Liver (tissue), 3 donors: ENCODE measurements at regions not wholly inside any gene's neighbourhood (a gene's known extent, or its start where the extent isn't known, plus 50 kb on each side); places are given as distances from the start of the nearest gene placed in this dataset.

Experiments used
- ATF3 ChIP-seq: IDR thresholded peaks from 2 replicates; pipeline ENCODE4 v1.6.1; 2016; ENCODE audit warnings: antibody characterized with exemption
- CTCF ChIP-seq: fragments of 150-350 bp; IDR thresholded peaks from 2 replicates; pipeline ENCODE4 v1.5.1; 2017; ENCODE audit warnings: improper control_type of control experiment, low read depth, low read length; ENCODE audit not compliant: missing input control
- FOXA1 ChIP-seq: IDR thresholded peaks from 2 replicates; pipeline ENCODE4 v1.6.1; 2016; ENCODE audit warnings: antibody characterized with exemption
- GABPA ChIP-seq, 2 donors: IDR thresholded peaks in 1 of 2; conservative IDR thresholded peaks in 1 of 2; 2 replicates each; pipeline ENCODE4 v1.6.1; 2016; ENCODE audit warnings: antibody characterized with exemption in 2 of 2, mild to moderate bottlenecking in 1 of 2, moderate library complexity in 1 of 2
- JUND ChIP-seq, 2 donors: IDR thresholded peaks; 2 replicates each; pipeline ENCODE4 v1.6.1; 2016; ENCODE audit warnings: antibody characterized with exemption in 2 of 2
- MAX ChIP-seq: IDR thresholded peaks from 2 replicates; pipeline ENCODE4 v1.6.1; 2016; ENCODE audit warnings: antibody characterized with exemption
- NR2F2 ChIP-seq: IDR thresholded peaks from 2 replicates; pipeline ENCODE4 v1.6.1; 2016; ENCODE audit warnings: antibody characterized with exemption
- RAD21 ChIP-seq, 2 donors: IDR thresholded peaks; 2 replicates each; pipeline ENCODE4 v1.6.1; 2016; ENCODE audit warnings: antibody characterized with exemption in 2 of 2, mild to moderate bottlenecking in 2 of 2
- REST ChIP-seq: IDR thresholded peaks from 2 replicates; pipeline ENCODE4 v1.6.1; 2016; ENCODE audit warnings: antibody characterized with exemption, mild to moderate bottlenecking
- SP1 ChIP-seq: IDR thresholded peaks from 2 replicates; pipeline ENCODE4 v1.6.1; 2018; ENCODE audit warnings: antibody characterized with exemption, mild to moderate bottlenecking
- TAF1 ChIP-seq: conservative IDR thresholded peaks from 2 replicates; pipeline ENCODE4 v1.6.1; 2016; ENCODE audit warnings: antibody characterized with exemption, mild to moderate bottlenecking
- YY1 ChIP-seq: IDR thresholded peaks from 2 replicates; pipeline ENCODE4 v1.6.1; 2016; ENCODE audit warnings: antibody characterized with exemption, mild to moderate bottlenecking
- ZBTB33 ChIP-seq: IDR thresholded peaks from 2 replicates; pipeline ENCODE4 v1.6.1; 2016; ENCODE audit warnings: antibody characterized with exemption
- donor health status: healthy.
- donor health status: healthy.

GRCh38 chr6:66082914-66083313, 375.9 kb upstream of the EYS start:
- TF ChIP-seq CTCF, result no peak
- TF ChIP-seq TAF1, result no peak
- no peak for TF ChIP-seq REST
- TF ChIP-seq ATF3, result no peak
- no peak for TF ChIP-seq SP1
- TF ChIP-seq GABPA (IDR thresholded peaks at IDR 0.05 in 1 of 2, conservative IDR thresholded peaks at IDR 0.05 in 1 of 2), result no peak
- no peak for TF ChIP-seq MAX
- TF ChIP-seq YY1, result no peak
- no peak for TF ChIP-seq JUND (IDR thresholded peaks at IDR 0.05)
- no peak for TF ChIP-seq RAD21 (IDR thresholded peaks at IDR 0.05)
- no peak for TF ChIP-seq FOXA1
- TF ChIP-seq ZBTB33, result no peak
- TF ChIP-seq NR2F2, result no peak
